ENCODE measurements at regions not wholly inside any gene's neighbourhood (a gene's known extent, or its start where the extent isn't known, plus 50 kb on each side); places are given as distances from the start of the nearest gene placed in this dataset.

DNA sequence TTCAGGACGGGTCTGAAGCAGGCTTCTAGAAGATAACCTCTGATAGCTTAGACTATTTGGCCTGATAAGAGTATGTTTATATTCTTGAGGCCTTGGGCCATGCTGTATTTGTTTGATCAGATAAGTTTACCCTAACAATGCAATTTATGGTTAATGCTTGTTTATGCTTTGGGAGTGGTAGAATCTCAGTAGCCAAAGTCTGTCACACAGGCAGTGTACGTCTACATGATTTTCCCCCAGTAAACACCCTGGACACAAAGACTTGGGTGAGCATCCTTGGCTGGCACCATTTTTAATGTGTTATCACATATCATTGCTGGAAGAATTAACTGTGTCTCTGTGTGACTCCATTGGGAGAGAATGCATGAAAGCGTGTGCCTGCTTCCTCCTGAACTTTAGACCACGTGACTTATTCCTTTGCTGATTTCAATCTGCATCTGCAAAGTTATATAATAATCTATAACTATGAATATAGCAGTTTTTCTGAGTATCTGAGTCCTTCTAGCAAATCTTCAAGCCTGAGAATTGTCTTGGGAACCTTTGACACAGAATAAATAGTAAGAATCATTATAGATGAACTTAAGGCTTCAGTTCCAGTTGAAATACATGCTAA, 172.4 kb downstream of the CASP12 start:
- TF ChIP-seq, protein P1, sequence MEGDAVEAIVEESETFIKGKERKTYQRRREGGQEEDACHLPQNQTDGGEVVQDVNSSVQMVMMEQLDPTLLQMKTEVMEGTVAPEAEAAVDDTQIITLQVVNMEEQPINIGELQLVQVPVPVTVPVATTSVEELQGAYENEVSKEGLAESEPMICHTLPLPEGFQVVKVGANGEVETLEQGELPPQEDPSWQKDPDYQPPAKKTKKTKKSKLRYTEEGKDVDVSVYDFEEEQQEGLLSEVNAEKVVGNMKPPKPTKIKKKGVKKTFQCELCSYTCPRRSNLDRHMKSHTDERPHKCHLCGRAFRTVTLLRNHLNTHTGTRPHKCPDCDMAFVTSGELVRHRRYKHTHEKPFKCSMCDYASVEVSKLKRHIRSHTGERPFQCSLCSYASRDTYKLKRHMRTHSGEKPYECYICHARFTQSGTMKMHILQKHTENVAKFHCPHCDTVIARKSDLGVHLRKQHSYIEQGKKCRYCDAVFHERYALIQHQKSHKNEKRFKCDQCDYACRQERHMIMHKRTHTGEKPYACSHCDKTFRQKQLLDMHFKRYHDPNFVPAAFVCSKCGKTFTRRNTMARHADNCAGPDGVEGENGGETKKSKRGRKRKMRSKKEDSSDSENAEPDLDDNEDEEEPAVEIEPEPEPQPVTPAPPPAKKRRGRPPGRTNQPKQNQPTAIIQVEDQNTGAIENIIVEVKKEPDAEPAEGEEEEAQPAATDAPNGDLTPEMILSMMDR (IDR thresholded peaks at IDR 0.05; ENCODE audit: borderline replicate concordance, extremely low read depth, low read length, poor library complexity, severe bottlenecking) = no peak
- TF ChIP-seq EZH2 (IDR thresholded peaks at IDR 0.05; ENCODE audit: borderline replicate concordance, low read depth, low read length, severe bottlenecking) = no peak

All from DND-41 (cell line).